ENCODE measurements at regions not wholly inside any gene's neighbourhood (a gene's known extent, or its start where the extent isn't known, plus 50 kb on each side); places are given as distances from the start of the nearest gene placed in this dataset.

DNA sequence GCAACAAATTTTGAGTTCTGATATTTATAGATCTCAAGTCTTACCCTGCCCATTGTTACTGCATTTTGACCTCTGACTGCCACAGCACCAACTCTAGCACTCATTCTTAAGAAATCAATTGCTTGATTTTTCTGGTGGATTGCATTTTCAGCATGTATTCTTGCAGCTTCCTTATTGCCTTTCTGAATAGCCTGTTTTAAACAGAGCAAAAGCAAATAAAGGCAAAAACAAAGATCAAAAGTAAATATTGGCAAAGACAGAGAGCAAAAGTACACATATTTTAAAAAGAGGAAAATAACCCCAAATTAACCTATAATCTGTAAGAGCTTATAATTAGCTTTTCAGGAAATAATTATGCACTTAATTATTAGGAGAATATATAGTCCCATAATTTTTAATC lies 129.4 kb upstream of the TENT5D start:
- TF ChIP-seq, protein P1, sequence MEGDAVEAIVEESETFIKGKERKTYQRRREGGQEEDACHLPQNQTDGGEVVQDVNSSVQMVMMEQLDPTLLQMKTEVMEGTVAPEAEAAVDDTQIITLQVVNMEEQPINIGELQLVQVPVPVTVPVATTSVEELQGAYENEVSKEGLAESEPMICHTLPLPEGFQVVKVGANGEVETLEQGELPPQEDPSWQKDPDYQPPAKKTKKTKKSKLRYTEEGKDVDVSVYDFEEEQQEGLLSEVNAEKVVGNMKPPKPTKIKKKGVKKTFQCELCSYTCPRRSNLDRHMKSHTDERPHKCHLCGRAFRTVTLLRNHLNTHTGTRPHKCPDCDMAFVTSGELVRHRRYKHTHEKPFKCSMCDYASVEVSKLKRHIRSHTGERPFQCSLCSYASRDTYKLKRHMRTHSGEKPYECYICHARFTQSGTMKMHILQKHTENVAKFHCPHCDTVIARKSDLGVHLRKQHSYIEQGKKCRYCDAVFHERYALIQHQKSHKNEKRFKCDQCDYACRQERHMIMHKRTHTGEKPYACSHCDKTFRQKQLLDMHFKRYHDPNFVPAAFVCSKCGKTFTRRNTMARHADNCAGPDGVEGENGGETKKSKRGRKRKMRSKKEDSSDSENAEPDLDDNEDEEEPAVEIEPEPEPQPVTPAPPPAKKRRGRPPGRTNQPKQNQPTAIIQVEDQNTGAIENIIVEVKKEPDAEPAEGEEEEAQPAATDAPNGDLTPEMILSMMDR (conservative IDR thresholded peaks at IDR 0.05): no peak
- TF ChIP-seq EZH2 (IDR thresholded peaks at IDR 0.05; ENCODE audit: low read depth): no peak
